Ovary (tissue), 7 donors: ENCODE measurements at regions not wholly inside any gene's neighbourhood (a gene's known extent, or its start where the extent isn't known, plus 50 kb on each side); places are given as distances from the start of the nearest gene placed in this dataset.

Source experiments
- DNase-seq, 5 donors: peaks; one replicate each; pipeline ENCODE4 v3.0.0-alpha.2; 2019 to 2020
- H3K27ac ChIP-seq, 2 donors: fragments of 200-600 bp; one replicate each; pipeline versions ENCODE4 v1.5.1 to v1.8.0; 2019 to 2022
- H3K27me3 ChIP-seq: fragments of 200-600 bp; one replicate; pipeline ENCODE4 v1.8.0; 2022
- H3K36me3 ChIP-seq: fragments of 200-600 bp; sonication (generic); one replicate; pipeline ENCODE4 v1.5.1; 2019
- H3K4me1 ChIP-seq: one replicate; pipeline ENCODE4 v1.8.1; 2013; ENCODE audit warnings: mild to moderate bottlenecking, moderate library complexity; ENCODE audit not compliant: insufficient read depth
- H3K4me3 ChIP-seq: fragments of 200-600 bp; sonication (generic); one replicate; pipeline ENCODE4 v1.5.1; 2017
- H3K9me3 ChIP-seq, 2 donors: fragments of 200-600 bp in 1 of 2; sonication (generic) in 1 of 2; one replicate each; pipeline versions ENCODE4 v1.5.1 to v1.8.1; 2013 to 2019; ENCODE audit warnings: mild to moderate bottlenecking in 1 of 2, moderate library complexity in 1 of 2
- EP300 ChIP-seq: sonication (generic); formaldehyde crosslinking; IDR thresholded peaks from one replicate; pipeline ENCODE4 v1.6.1; 2017; ENCODE audit warnings: antibody characterized with exemption
- POLR2A ChIP-seq: fragments of 450-650 bp; IDR thresholded peaks from one replicate; pipeline ENCODE4 v1.6.1; 2017; ENCODE audit warnings: antibody characterized with exemption, mild to moderate bottlenecking, moderate library complexity
- WGBS, 3 donors: extraction: QIAGEN DNeasy Blood & Tissue Kit in 1 of 3; methylation state at CpG; one replicate each; pipeline versions ENCODE4 v1.1.5 to v1.1.7; 2013 to 2017; 5-methylcytosine and 5-hydroxymethylcytosine counted together
- intact Hi-C, 4 donors: fragments of 100-400 bp; cut with DNase I; formaldehyde crosslinking; loops; one replicate each; pipeline versions ENCODE4 v1.11.0 to v1.15.1; 2022 to 2023
- TF ChIP-seq, protein P1 (sequence below), 3 donors: fragments of 450-650 bp in 2 of 3; fragments of 200-600 bp in 1 of 3; IDR thresholded peaks; one replicate each; pipeline versions ENCODE4 v1.5.1 to v1.8.0; 2016 to 2022; ENCODE audit warnings: antibody characterized with exemption in 3 of 3, mild to moderate bottlenecking in 1 of 3
- donor health status: DM: no; HTN: no; CAD: no; lungs with moderate emphysema.
- donor health status: DM: no; HTN: no; CAD: no.
- donor health status: Bipolar disorder and iron deficiency.
- donor health status: DM: no; HTN: no; CAD: no.
- donor health status: DM: yes; HTN: yes; CAD: no.

GRCh38 chr10:117476281-117476680 is 66.3 kb upstream of the EMX2 start:
- Histone ChIP-seq H3K9me3 (no peaks in the 10 kb centered on the region), H3K36me3 (no peaks in the 10 kb centered on the region), H3K27ac (no peak overlapping the region), H3K4me3 (no peak overlapping the region), H3K4me1 (no peaks in the 10 kb centered on the region), H3K27me3 (no peaks in the 10 kb centered on the region)
- TF ChIP-seq, protein P1, sequence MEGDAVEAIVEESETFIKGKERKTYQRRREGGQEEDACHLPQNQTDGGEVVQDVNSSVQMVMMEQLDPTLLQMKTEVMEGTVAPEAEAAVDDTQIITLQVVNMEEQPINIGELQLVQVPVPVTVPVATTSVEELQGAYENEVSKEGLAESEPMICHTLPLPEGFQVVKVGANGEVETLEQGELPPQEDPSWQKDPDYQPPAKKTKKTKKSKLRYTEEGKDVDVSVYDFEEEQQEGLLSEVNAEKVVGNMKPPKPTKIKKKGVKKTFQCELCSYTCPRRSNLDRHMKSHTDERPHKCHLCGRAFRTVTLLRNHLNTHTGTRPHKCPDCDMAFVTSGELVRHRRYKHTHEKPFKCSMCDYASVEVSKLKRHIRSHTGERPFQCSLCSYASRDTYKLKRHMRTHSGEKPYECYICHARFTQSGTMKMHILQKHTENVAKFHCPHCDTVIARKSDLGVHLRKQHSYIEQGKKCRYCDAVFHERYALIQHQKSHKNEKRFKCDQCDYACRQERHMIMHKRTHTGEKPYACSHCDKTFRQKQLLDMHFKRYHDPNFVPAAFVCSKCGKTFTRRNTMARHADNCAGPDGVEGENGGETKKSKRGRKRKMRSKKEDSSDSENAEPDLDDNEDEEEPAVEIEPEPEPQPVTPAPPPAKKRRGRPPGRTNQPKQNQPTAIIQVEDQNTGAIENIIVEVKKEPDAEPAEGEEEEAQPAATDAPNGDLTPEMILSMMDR (IDR thresholded peaks at IDR 0.05) = no peak
- no peak for TF ChIP-seq EP300
- no peak for TF ChIP-seq POLR2A
- WGBS, 3 donors = 68 to 93% (median 79%) methylated on average over 2 of the region's 2 CpGs
- DNase-seq = no peak
- intact Hi-C loops = no loop called here

DNA sequence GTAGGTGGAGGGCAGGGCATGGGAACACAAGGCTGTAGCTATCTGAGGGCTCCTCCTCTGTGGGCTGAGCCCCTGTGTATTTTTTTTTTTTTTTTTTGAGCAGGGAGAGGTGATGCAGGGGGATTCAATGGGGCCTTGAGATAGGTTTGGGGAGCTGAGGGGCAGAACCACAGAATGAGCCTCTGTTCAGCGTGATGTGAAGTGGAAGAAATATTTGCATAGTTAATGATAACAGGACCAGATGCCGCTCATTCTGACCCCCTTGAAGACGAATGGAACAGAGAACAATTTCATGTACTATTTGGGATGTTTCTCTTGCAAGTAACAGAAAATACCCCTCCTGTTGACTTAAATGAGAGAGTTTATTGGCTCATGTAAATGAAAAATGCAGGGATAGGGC is 69.7 kb upstream of the EMX2 start:
- intact Hi-C loops = no loop called here
- Histone ChIP-seq H3K4me1 (no peaks in the 10 kb centered on the region), H3K4me3 (no peak overlapping the region), H3K9me3 (no peaks in the 10 kb centered on the region), H3K27me3 (no peaks in the 10 kb centered on the region), H3K36me3 (no peaks in the 10 kb centered on the region), H3K27ac (no peak overlapping the region)
- 63 to 91% (median 67%) methylated on average over 3 of the region's 3 CpGs for WGBS, 3 donors
- DNase-seq = no peak
- TF ChIP-seq, protein P1 (IDR thresholded peaks at IDR 0.05) = no peak
- TF ChIP-seq POLR2A (no peak), EP300 (no peak)

DNA sequence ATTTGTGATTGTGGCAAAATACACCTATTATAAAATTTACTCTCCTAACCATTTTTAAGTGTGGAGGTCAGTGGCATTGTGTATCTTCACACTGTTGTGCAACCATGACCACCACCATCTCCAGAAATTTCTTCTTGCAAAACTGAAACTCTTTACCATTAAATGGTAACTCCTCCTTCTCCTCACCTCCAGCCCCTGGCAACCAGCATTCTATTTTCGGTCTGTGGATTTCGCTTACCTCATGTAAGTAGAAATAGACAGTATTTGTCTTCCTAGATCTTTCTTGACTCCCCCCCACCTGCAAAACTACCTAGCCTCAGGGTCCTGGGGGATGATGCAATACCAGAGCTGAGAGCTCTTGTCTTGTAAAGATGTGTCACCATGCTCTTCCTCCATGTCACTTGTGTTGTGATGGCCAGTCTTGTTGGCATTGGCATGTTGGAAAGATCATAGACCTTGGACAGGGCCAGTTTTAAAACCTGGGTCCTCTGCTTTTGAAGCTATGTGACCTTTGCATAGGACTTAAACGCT is 71.1 kb upstream of the EMX2 start:
- no peak overlapping the region for H3K4me3 ChIP-seq
- H3K4me1 ChIP-seq = no peaks in the 10 kb centered on the region
- no peak for TF ChIP-seq EP300
- no peak for TF ChIP-seq POLR2A
- TF ChIP-seq, protein P1 (IDR thresholded peaks at IDR 0.05) = no peak
- DNase-seq = no peak
- no peaks in the 10 kb centered on the region for H3K9me3 ChIP-seq
- intact Hi-C loops = no loop called here
- no peaks in the 10 kb centered on the region for H3K36me3 ChIP-seq
- H3K27ac ChIP-seq = no peak overlapping the region
- 88 to 95% (median 89%) methylated on average over 3 of the region's 3 CpGs for WGBS, 3 donors
- no peaks in the 10 kb centered on the region for H3K27me3 ChIP-seq

DNA sequence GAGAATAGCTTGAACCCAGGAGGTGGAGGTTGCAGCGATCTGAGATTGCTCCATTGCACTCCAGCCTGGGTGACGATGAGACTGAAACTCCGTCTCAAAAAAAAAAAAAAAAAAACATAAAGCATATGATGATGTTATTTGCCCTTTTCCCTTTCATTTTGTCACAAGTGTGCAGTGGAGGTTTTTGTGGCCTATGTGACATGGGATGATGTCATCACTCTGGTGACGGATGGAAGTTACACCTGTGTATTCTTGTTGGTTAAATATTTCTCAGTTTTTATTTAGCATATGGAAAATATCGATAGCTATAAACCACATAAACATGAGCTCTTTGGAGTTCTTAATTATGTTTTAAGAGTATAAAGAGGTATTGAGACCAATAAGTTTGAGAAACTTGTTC is 71.8 kb upstream of the EMX2 start:
- intact Hi-C loops = no loop called here
- H3K36me3 ChIP-seq = no peaks in the 10 kb centered on the region
- DNase-seq = no peak
- H3K4me3 ChIP-seq = no peak overlapping the region
- H3K4me1 ChIP-seq = no peaks in the 10 kb centered on the region
- 69 to 73% (median 73%) methylated on average over 5 of the region's 5 CpGs for WGBS, 3 donors
- H3K27ac ChIP-seq = no peak overlapping the region
- TF ChIP-seq POLR2A (no peak), EP300 (no peak)
- TF ChIP-seq, protein P1 (IDR thresholded peaks at IDR 0.05) = no peak
- no peaks in the 10 kb centered on the region for H3K9me3 ChIP-seq
- no peaks in the 10 kb centered on the region for H3K27me3 ChIP-seq

- no peaks in the 10 kb centered on the region for H3K27me3 ChIP-seq
- DNase-seq = no peak
- 89 to 100% (median 97%) methylated on average over 3 of the region's 3 CpGs for WGBS, 3 donors
- no peaks in the 10 kb centered on the region for H3K9me3 ChIP-seq
- TF ChIP-seq EP300 (no peak), POLR2A (no peak)
- TF ChIP-seq, protein P1 (IDR thresholded peaks at IDR 0.05) = no peak
- H3K27ac ChIP-seq = no peak overlapping the region
- H3K36me3 ChIP-seq = no peaks in the 10 kb centered on the region
- intact Hi-C loops = no loop called here
- no peak overlapping the region for H3K4me3 ChIP-seq
- no peaks in the 10 kb centered on the region for H3K4me1 ChIP-seq
Measured at GRCh38 chr10:117468665-117469064, 73.9 kb upstream of the EMX2 start.
